ENCODE measurements at regions not wholly inside any gene's neighbourhood (a gene's known extent, or its start where the extent isn't known, plus 50 kb on each side); places are given as distances from the start of the nearest gene placed in this dataset.

- TF ChIP-seq CTCF (conservative IDR thresholded peaks at IDR 0.05) (no peak), EZH2 (IDR thresholded peaks at IDR 0.05; ENCODE audit: low read depth) (no peak)
These were observed 126.7 kb upstream of the ERG start for GRCh38 chr21:38625000-38625399.
